ENCODE measurements at regions not wholly inside any gene's neighbourhood (a gene's known extent, or its start where the extent isn't known, plus 50 kb on each side); places are given as distances from the start of the nearest gene placed in this dataset.

GRCh38 chr9:19511694-19512093, 102.9 kb downstream of the ACER2 start:
- no peak for DNase-seq (ENCODE audit: low read depth in 3 of 3)

DNA sequence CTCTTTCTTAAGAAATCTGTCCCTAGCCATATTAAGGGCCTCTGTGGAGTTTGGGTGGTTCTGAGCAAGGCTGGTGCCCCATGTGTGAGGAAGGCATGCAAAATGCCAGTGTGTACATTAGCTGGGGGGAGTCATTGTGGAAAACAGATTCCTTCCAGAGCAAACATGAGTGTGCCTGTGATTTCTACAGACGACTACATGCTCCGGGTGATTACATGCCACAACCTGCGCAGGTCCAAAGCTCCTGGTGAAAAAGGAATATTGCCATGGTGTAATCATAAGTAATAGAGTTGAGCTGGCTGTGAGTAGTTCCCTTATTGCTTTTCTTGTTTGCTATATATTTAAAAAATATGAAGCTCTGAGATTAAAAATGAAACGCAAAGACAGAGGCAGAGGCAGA, 102.1 kb downstream of the ACER2 start:
- no peak for DNase-seq (ENCODE audit: low read depth in 3 of 3)

All from stimulated activated CD4-positive, alpha-beta T cell treated with anti-CD3 and anti-CD28 coated beads, TNF-alpha, amount 100 ng/mL, for 48 hours (primary cell).